Sigmoid colon (tissue), 6 donors: ENCODE measurements at regions not wholly inside any gene's neighbourhood (a gene's known extent, or its start where the extent isn't known, plus 50 kb on each side); places are given as distances from the start of the nearest gene placed in this dataset.

Source experiments
- DNase-seq: peaks from one replicate; pipeline ENCODE4 v3.0.0-alpha.2; 2019
- H3K27ac ChIP-seq, 4 donors: fragments of 200-600 bp; sonication (generic); one replicate each; pipeline ENCODE4 v1.5.1; 2016 to 2019; ENCODE audit warnings: mild to moderate bottlenecking in 1 of 4
- H3K27me3 ChIP-seq, 3 donors: fragments of 200-600 bp; sonication (generic); one replicate each; pipeline ENCODE4 v1.5.1; 2019; ENCODE audit warnings: mild to moderate bottlenecking in 1 of 3
- H3K36me3 ChIP-seq, 4 donors: fragments of 200-600 bp; sonication (generic); one replicate each; pipeline ENCODE4 v1.5.1; 2016 to 2019
- H3K4me1 ChIP-seq, 4 donors: fragments of 200-600 bp; sonication (generic); one replicate each; pipeline ENCODE4 v1.5.1; 2017 to 2019
- H3K4me3 ChIP-seq, 4 donors: fragments of 200-600 bp; sonication (generic); one replicate each; pipeline ENCODE4 v1.5.1; 2017 to 2019; ENCODE audit warnings: mild to moderate bottlenecking in 2 of 4, moderate library complexity in 1 of 4
- H3K9me3 ChIP-seq, 4 donors: fragments of 200-600 bp in 3 of 4; sonication (generic) in 3 of 4; one replicate each; pipeline versions ENCODE4 v1.5.1 to v1.6.1; 2013 to 2019
- EP300 ChIP-seq, 4 donors: sonication (generic); formaldehyde crosslinking; IDR thresholded peaks; one replicate each; pipeline ENCODE4 v1.6.1; 2017; ENCODE audit warnings: antibody characterized with exemption in 4 of 4
- POLR2A ChIP-seq, 2 donors: fragments of 450-650 bp; IDR thresholded peaks; one replicate each; pipeline ENCODE4 v1.6.1; 2016; ENCODE audit warnings: antibody characterized with exemption in 2 of 2, mild to moderate bottlenecking in 2 of 2, moderate library complexity in 2 of 2
- POLR2AphosphoS5 ChIP-seq, 4 donors: sonication (generic); formaldehyde crosslinking; IDR thresholded peaks; one replicate each; pipeline ENCODE4 v1.6.1; 2017; ENCODE audit warnings: antibody characterized with exemption in 4 of 4
- WGBS, 2 donors: extraction: QIAGEN DNeasy Blood & Tissue Kit; methylation state at CpG; one replicate each; pipeline ENCODE4 v1.1.7; 2013; 5-methylcytosine and 5-hydroxymethylcytosine counted together
- intact Hi-C: fragments of 100-400 bp; cut with DNase I; formaldehyde crosslinking; loops from one replicate; pipeline ENCODE4 v1.15.1; 2023
- TF ChIP-seq, protein P1 (sequence below), 4 experiments: fragments of 450-650 bp in 3 of 4; fragments of 200-600 bp in 1 of 4; IDR thresholded peaks; one replicate each; pipeline ENCODE4 v1.5.1; 2016 to 2019; ENCODE audit warnings: antibody characterized with exemption in 4 of 4, mild to moderate bottlenecking in 3 of 4, moderate library complexity in 2 of 4
- donor health status: healthy with polysubstance abuse.
- donor health status: healthy.

DNA sequence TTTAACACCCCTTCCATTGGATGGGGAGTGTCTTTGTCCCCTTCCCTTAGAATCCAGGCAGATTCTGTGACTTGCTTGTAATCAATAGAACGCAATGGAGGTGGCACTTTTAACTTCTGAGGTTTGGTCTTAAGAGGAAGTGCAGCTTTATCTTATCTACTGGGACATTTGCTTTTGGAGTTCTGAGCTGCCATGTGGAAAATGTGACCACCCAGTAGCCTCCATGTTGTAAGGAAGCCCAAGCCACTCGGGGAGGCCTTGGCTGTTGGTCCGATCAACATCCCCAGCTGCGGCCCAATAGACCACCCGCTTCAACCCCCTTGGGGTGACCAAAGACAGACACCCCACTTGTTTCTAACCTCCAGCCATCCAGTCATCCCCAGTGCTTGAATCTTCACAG lies 86.3 kb upstream of the FAM171A1 start:
- no peak for DNase-seq
- Histone ChIP-seq H3K4me1 (no peaks in the 10 kb centered on the region), H3K4me3 (no peak overlapping the region), H3K9me3 (no peaks in the 10 kb centered on the region), H3K27ac (no peak overlapping the region), H3K36me3 (no peaks in the 10 kb centered on the region), H3K27me3 (peaks cover 0 to 17% (median 0%) of the 10 kb centered on the region in 3 donors)
- WGBS, 2 donors = 93 to 97% methylated on average over 5 of the region's 5 CpGs
- intact Hi-C loops = no loop called here
- TF ChIP-seq EP300 (IDR thresholded peaks at IDR 0.05) (no peak), POLR2AphosphoS5 (IDR thresholded peaks at IDR 0.05) (no peak), POLR2A (IDR thresholded peaks at IDR 0.05) (no peak)
- TF ChIP-seq, protein P1, sequence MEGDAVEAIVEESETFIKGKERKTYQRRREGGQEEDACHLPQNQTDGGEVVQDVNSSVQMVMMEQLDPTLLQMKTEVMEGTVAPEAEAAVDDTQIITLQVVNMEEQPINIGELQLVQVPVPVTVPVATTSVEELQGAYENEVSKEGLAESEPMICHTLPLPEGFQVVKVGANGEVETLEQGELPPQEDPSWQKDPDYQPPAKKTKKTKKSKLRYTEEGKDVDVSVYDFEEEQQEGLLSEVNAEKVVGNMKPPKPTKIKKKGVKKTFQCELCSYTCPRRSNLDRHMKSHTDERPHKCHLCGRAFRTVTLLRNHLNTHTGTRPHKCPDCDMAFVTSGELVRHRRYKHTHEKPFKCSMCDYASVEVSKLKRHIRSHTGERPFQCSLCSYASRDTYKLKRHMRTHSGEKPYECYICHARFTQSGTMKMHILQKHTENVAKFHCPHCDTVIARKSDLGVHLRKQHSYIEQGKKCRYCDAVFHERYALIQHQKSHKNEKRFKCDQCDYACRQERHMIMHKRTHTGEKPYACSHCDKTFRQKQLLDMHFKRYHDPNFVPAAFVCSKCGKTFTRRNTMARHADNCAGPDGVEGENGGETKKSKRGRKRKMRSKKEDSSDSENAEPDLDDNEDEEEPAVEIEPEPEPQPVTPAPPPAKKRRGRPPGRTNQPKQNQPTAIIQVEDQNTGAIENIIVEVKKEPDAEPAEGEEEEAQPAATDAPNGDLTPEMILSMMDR (IDR thresholded peaks at IDR 0.05) = no peak

DNA sequence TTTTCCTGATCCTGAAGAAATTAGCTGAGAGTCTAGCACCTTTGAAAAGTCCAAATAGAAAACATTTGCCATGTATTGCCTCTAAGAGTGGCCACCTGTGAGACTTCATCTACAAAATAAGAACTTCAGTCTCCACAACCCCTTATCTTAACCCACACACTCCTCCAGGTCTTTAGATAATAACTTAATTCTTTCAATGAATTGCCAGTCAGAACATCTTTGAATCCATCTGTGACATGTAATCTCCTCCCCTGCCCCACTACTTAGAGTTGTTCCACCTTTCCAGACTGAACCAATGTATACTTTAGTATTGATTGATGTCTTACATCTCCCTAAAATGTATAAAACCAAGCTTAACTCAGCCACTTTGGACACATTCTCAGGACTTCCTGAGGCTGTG lies 84.4 kb upstream of the FAM171A1 start:
- Histone ChIP-seq H3K36me3 (no peaks in the 10 kb centered on the region), H3K27ac (no peak overlapping the region), H3K9me3 (no peaks in the 10 kb centered on the region), H3K4me3 (no peak overlapping the region), H3K27me3 (peaks cover 0 to 19% (median 0%) of the 10 kb centered on the region in 3 donors), H3K4me1 (no peaks in the 10 kb centered on the region)
- intact Hi-C loops = no loop called here
- TF ChIP-seq POLR2AphosphoS5 (IDR thresholded peaks at IDR 0.05) = no peak
- TF ChIP-seq, protein P1 (IDR thresholded peaks at IDR 0.05) = no peak
- no peak for TF ChIP-seq POLR2A (IDR thresholded peaks at IDR 0.05)
- TF ChIP-seq EP300 (IDR thresholded peaks at IDR 0.05) = no peak
- DNase-seq = no peak

DNA sequence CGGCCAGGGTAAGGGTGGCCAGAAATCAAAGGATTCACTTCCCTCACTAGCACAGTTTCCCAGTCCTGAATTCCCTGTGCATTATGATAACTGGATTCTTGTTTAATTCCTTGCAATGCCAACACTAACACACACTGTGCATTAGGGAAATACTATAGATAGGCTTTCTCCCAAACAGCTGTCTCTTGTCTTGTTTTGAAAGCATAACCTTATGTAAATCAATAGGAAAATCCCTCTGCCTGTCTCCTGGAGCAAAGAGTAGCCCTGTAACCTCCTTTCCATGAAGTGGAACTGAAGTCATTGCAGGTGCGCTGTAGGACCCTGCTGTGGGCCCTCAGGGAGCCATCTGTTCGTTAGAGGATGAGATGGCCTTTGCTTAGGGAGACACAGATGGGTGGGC lies 82.8 kb upstream of the FAM171A1 start:
- TF ChIP-seq, protein P1 (IDR thresholded peaks at IDR 0.05) = no peak
- TF ChIP-seq POLR2A (IDR thresholded peaks at IDR 0.05) = no peak
- no peak for TF ChIP-seq POLR2AphosphoS5 (IDR thresholded peaks at IDR 0.05)
- no peak for TF ChIP-seq EP300 (IDR thresholded peaks at IDR 0.05)
- peaks cover 0 to 19% (median 0%) of the 10 kb centered on the region in 3 donors for H3K27me3 ChIP-seq
- intact Hi-C loops = no loop called here
- no peak overlapping the region for H3K27ac ChIP-seq
- DNase-seq = no peak
- H3K9me3 ChIP-seq = no peaks in the 10 kb centered on the region
- H3K4me1 ChIP-seq = no peaks in the 10 kb centered on the region
- H3K4me3 ChIP-seq = no peak overlapping the region
- H3K36me3 ChIP-seq = no peaks in the 10 kb centered on the region
- WGBS, 2 donors = 73 to 78% methylated on average over 3 of the region's 3 CpGs

DNA sequence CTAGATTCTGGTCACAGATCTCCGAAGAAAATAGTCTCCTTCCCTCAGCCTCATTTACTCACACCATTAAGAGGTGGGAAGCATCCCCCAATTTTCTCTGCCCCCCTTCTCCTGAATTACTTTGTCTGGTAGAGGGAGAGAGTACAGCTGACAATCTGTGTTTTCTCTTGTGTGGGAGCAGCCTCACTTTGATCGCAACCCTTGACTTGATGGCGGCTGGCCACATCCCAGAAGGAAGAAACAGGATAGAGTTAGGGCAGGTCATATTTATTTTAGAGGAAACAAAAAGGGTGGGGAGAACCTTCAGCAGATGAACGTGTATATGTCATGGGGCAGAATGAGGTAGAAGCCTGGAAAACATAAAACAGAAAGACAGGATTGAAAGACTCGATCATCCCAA lies 82.4 kb upstream of the FAM171A1 start:
- no peaks in the 10 kb centered on the region for H3K36me3 ChIP-seq
- H3K9me3 ChIP-seq = no peaks in the 10 kb centered on the region
- peaks cover 0 to 19% (median 0%) of the 10 kb centered on the region in 3 donors for H3K27me3 ChIP-seq
- no peak for DNase-seq
- no peak overlapping the region for H3K4me3 ChIP-seq
- WGBS, 2 donors = 29 to 57% methylated on average over 5 of the region's 5 CpGs
- intact Hi-C loops = no loop called here
- no peak overlapping the region for H3K27ac ChIP-seq
- TF ChIP-seq POLR2A (IDR thresholded peaks at IDR 0.05) = no peak
- no peak for TF ChIP-seq POLR2AphosphoS5 (IDR thresholded peaks at IDR 0.05)
- TF ChIP-seq, protein P1 (IDR thresholded peaks at IDR 0.05) = no peak
- no peak for TF ChIP-seq EP300 (IDR thresholded peaks at IDR 0.05)
- H3K4me1 ChIP-seq = no peaks in the 10 kb centered on the region

DNA sequence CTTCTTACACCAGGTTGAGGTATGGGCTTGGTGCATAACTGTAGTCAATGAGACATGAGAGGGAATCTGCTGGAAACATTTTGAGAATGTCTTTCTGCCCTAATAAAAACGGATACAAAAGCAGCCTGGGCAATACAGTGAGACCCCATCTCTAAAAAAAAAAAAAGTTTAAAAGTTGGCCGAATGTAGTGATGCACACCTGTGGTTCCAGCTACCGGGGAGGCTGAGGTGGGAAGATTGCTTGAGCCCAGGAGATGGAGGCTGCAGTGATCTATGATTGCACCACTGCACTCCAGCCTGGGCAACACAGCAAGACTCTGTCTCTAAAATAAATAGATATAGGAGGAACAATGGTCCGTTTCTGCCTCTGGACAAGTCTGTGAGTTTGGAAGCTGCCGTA lies 81.5 kb upstream of the FAM171A1 start:
- H3K9me3 ChIP-seq = no peaks in the 10 kb centered on the region
- H3K36me3 ChIP-seq = no peaks in the 10 kb centered on the region
- intact Hi-C loops = no loop called here
- 90 to 93% methylated on average over 5 of the region's 5 CpGs for WGBS, 2 donors
- H3K27ac ChIP-seq = no peak overlapping the region
- peaks cover 0 to 19% (median 0%) of the 10 kb centered on the region in 3 donors for H3K27me3 ChIP-seq
- no peak for DNase-seq
- no peak overlapping the region for H3K4me3 ChIP-seq
- TF ChIP-seq POLR2A (IDR thresholded peaks at IDR 0.05) = no peak
- TF ChIP-seq, protein P1 (IDR thresholded peaks at IDR 0.05) = no peak
- H3K4me1 ChIP-seq = no peaks in the 10 kb centered on the region
